Dedifferentiated amniotic fluid mesenchymal stem cell (primary cell): ENCODE measurements at regions not wholly inside any gene's neighbourhood (a gene's known extent, or its start where the extent isn't known, plus 50 kb on each side); places are given as distances from the start of the nearest gene placed in this dataset.
"Not testable (repeated sequence)": the region's sequence is repeated elsewhere in the genome, so short reads cannot be mapped to it uniquely, and the experiment has no call there.

Experiments
- DNase-seq: peaks from one replicate; pipeline ENCODE4 v3.0.0-alpha.2; 2016; ENCODE audit errors: extremely low spot score

DNA sequence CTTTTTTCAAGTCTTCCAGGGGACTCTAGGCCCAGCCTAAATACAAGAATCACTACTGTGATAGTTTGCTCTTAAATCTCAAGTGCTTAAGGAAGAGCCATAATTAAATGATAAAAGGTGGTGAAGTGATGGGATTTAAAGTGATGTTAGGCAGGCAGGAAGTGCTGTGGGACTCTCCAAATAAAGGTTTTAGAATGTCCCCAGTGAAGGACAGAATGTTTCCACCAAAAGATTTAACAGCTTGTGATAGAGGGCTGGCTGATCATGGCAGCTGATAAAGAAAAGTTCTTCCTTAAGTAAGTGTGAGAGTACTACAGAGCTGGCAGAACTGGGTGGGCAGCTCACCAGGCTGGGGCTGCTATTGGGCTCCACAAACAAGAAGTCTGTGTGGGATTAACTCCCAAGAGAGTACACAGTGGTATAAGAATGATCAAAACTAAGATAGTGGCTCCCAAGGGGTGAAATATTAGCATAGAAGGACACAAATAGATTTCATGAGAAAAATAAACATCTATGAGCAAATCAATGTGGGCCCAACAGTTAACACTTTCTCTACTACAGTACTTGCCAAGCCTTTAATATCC lies 637.2 kb upstream of the CPEB2 start:
- no peak for DNase-seq

DNA sequence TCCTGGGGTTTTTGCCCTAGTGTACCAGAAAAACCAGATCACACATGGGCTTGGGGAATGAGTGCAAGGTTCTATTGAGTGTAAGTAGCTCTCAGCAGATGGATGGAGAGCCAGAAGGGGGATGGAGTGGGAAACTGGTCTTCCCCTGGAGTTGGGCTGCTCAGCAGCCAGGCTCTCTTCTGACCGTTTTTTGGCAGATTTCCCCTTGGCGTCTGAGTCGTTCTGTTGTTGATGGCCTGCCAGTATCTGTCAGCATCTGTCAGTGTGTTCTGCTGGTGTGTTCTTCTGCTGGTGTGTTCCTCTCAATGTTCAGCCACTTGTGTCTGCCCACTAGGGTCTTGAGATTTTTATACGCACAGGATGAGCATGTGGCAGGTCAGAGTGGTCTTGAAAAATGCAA lies 633.9 kb upstream of the CPEB2 start:
- DNase-seq: no peak

DNA sequence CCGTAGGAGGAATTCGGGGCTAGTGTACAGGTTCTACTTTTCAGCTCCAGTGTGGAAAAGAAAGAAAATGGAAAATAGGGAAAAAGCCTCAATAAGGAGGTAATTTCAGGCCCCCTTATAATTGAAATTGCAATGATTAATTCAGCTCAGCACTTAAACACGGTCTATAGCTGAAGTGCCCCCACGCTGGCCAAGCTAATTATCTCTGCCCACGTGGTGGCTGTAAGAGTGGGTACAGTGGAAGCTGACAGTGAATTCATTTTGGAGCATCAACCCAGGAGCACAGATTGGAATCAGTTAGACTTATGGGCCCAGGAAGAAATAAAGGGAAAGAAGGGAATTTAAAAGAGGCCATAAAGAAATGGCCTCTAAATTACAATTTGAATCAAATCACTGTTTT lies 631.1 kb upstream of the CPEB2 start:
- no peak for DNase-seq

DNA sequence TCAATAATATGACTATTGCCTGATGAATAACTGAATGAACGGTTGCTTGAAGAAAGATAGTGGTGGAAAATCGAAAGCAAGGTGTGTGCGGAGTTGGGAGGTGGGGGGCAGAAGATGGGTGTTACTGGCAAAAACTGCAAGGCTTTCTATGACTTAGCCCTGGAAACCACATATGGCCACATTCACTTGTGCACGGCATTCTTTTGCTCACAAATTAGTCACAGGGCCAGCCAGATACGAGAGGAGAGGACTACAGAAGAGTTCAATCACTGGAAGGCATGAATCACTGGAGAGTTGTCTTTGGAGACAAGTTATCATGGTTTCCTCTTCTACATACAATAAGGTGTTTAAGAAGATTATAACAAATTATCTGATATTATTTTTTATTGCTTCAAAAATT lies 626.5 kb upstream of the CPEB2 start:
- no peak for DNase-seq

DNA sequence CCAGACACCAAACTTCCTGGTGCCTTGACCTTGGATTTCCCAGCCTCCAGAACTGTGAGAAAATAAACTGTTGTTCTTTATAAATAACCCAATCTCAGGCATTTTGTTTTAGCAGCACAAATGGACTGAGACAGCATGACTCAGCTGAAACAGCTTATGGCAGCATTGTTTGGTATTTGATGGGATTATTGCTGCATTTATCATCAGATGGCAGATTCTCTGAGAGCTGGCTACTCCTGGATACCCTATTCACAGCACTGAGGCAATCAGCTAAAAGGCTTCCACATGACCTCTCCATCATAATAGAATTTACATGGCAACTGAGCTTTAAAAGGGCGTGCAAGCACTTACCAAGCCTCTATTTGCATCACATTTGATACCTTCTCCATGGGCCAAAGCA lies 623.1 kb upstream of the CPEB2 start:
- no peak for DNase-seq

DNA sequence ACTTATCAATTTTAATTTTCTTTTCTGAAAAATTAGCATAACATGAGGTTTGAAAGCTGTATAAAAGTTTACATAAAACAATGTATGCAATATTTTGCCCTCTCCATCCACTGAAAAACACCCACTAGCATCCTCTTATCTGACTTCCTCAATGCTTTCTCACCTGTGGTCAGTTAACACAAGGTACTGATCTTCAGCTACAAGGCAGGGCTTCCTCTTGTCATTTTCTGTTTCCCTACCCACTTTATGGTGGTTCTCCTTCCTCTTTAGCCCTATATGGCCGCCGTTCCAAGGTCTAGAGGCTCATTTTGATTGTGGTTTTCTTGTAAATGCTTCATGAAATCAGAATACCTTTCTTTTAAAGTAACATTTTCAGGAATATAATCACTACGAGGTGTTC lies 618.6 kb upstream of the CPEB2 start:
- DNase-seq: no peak

DNA sequence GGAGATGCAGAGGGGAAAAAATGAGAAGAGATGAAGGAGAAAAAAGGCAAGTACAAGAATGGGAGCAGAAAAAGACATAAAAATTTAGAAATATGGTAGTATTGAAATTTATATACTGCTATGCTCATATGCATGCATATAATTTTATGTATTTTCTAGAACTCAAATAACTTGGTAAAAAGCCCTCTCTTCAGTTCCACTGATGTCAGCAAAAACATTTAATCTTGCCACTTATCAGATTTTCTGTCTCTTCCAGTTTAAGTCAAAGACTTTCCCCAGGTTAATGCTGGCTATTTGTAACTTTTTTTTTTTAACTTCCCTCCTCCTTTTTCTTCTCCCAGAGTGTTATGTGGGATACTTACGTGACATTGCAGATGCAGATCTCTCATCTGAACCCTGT lies 617.5 kb upstream of the CPEB2 start:
- no peak for DNase-seq

DNA sequence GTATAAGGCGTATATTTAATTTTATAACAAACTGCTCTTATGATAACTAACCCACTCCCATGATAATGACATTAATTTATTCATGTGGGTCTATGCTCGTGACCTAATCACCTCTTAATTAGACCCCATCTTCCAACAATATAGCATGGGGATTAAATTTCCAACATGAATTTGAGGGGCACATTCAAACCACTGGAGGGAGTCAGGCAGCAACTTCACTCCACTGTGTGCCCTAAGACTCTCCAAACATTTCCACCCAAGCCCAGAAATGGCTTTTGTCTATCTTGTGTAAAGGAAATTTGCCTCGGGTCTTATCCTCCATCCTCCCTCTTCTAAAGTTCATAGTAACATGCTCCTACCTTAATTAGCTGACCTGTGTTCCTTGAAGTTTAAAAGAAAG lies 616.1 kb upstream of the CPEB2 start:
- DNase-seq: no peak

DNA sequence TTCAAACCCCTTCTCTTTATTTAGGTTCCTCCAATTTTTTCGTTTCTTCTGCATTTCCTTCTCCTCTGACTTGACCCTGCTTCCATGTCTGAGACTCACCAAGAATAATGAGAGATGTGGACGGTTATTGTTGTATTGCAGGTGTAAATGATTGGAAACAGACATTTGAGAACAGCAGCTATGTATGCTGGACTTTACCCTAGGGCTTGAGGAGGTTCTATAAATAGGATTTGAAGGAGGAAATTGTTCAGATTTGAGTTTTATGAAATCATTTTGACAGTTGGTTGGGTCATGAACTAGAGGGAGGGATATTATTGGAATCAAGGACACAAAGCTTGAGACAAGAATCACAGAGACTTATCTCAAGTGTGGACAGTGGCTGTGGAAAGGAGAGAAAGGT lies 614.6 kb upstream of the CPEB2 start:
- no peak for DNase-seq

DNA sequence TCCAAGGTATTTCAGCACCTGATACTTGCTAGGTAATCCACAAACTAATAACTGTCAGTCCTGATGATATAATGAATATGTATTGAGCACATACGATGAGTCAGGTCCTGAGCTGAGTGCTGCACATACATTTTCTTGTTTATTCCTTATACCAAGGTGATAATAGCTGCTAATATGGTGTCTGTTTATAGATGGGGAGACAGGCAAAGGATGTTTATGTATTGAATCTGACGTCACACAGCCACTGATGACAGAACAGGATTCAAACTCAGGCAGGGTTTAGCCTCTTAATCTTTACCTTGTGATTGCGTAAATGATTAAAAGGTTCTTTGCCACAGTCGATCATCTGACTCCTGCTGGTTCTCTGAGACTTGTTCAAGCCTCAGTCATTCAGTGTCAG lies 609.9 kb upstream of the CPEB2 start:
- no peak for DNase-seq

DNA sequence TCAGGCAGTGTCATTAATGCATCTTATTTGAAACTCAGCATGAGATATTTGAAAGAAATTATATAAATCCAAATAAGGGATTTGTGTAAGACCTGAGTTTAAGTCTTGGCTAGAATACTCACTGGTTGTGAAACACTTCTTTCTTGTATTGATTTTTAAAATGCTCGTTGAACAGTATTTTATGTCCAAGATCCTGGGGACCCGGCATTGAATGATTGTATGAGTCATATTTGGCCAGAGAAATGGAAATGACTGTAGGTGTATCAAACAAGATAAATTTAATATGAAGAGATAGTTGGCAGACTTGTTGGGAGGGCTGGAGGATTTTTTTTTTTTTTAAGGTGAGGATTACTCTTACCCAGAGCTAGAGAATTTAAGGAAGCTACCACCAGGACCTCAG lies 606.1 kb upstream of the CPEB2 start:
- DNase-seq: no peak

DNA sequence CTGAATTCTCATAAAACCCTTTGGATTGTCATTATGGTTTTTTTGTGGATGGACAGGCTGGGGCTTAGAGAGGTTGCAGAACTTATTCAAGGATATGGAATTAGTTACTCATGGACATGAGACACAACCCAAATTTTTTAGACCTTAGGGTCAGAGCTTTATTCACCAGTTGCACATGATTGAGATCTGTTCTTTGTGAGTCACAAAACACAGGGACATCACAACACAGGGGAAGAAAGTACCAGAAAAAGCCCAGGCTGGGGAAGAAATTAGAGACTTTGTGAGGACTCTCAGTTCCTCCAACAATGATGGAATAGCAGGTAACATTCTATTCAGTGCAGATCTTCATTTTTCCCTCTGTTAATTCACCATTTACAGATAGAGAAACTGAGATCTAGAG lies 602.4 kb upstream of the CPEB2 start:
- DNase-seq: no peak

DNA sequence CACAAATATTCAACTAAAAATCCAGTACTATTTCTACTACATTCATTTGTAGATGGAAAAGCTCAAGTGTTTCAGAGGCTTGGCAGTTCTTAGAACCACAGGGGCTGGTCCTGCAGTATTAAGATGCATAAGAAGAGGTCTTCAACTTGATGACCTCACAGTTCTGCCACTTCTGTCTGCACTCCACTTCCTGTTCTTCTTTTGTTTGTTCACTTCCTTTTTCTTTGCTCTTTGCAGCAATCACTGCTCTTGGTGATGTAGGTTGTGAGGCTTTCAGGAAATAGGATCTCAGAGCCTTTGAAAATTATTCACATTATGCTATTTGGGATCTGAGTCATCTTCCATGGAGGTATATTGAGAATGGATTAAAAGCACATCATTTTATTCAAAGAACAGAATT lies 602.0 kb upstream of the CPEB2 start:
- no peak for DNase-seq

DNA sequence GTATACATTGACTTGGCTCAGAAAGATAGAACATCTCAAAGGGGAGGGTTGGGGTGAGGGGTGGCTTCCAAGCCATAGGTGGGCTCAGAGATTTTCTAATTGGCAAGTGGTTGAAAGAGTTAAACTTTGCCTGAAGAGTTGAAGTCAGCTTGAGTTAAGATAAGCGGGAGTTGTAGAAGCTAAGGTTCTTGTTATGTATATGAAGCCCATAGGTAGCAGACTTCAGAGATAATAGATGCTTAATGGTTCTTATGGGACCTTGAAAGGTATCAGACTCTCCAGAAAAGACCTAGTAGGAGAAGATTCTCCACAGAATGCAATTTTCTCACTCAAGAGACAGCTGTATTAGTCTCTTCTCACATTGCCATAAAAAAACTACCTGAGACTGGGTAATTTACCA lies 599.1 kb upstream of the CPEB2 start:
- no peak for DNase-seq

DNA sequence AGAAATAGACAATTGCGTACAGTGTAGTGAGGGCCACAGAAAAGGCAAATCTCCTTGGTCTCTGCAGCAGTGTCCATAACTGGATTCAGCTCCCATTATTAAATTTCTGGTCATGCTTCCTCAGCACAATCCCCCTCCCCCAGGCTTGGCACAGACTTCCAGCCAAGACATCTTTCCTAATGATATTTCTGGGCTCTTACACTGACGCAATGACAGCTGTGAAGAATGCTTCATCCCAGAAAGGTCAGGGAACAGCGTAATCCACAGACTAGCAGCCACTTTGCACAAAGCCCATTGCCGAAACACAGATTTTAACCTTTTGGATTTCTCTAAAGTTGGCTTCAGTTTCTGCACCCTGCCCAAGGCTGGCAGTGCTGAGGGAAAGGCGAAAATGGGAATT lies 597.6 kb upstream of the CPEB2 start:
- DNase-seq: no peak

DNA sequence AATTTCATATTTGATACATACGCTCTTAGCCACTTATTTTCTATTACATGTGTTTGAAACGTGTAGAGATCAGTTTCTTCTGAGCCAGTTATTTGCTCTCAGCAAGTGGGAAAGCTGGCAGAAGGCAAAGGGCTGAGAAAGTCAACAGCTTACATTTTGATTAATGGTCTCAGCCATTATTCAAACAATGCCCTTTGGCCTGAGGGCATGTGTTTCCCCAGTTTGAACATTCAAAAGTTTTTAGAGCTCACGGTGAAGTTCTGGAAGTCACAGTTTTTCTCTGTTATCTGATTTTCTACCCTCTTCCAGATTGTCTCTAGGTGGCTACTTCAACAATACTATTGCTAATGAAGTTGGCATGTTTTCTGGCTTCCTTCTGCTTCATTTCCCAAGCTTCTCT lies 591.8 kb upstream of the CPEB2 start:
- no peak for DNase-seq

DNA sequence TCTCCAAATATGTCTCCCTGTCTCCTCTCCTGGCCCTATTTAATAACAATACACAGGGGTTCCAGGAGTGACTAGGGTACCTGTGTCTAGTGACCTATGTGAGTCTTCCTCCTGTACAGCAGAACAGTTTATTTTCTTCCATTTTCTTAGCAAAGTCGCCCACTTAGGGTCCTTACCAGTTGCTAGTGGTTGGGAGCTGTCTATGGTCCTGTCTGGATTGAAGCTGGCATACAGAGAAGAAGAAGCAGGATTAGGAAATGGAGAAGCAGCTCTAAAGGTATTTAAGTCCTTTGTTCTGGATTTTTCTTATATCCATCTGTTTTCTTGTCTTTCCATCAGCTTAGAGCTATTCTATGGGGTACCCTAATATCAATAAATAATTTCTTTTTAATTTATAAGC lies 587.1 kb upstream of the CPEB2 start:
- DNase-seq: no peak

DNA sequence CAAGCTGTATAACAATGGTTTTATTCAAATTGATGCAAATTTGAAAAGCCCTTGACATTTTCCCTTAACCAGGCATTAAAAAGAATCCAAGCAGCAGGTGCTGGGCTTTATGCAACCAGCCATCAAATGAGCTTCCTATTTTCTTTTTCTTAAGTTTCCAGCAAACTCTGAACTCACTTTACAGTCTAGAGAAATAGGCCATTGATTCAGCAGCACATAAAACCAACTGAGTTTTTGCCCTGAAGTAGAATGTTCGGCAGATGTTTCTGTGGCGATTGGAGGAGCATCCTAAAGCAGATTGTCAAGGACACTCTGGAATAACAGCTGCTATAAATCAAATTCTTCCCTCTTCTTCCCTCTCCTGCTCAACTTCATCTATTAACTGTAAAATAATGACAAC lies 582.8 kb upstream of the CPEB2 start:
- DNase-seq: no peak

DNA sequence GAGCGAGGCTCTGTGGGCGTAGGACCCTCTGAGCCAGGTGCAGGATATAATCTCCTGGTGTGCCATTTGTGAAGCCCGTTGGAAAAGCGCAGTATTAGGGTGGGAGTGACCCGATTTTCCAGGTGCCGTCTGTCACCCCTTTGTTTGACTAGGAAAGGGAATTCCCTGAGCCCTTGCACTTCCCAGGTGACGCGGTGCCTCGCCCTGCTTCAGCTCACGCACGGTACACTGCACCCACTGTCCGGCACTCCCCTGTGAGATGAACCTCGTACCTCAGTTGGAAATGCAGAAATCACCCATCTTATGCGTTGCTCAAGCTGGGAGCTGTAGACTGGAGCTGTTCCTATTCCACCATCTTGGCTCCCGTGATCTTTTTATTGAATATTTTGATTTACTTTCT lies 576.0 kb upstream of the CPEB2 start:
- DNase-seq: not testable (repeated sequence)

DNA sequence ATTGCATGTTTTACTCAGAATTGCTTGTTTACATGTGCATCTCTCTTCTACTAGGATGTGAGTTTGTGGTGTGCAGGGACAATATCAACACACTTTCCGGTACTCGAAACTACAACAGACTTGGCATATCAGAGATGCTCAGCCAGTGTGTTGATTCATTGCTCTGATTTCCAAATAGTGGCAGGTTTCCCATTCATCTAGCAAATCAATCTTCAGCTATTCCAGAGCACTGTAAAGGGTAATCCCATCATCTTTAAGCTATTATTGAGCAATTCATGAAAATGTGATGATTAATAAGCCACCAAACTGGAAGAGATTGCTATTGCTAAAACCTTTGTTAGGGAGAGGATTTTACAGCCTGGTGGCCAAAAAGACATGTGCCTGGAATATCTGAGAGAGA lies 574.2 kb upstream of the CPEB2 start:
- no peak for DNase-seq

DNA sequence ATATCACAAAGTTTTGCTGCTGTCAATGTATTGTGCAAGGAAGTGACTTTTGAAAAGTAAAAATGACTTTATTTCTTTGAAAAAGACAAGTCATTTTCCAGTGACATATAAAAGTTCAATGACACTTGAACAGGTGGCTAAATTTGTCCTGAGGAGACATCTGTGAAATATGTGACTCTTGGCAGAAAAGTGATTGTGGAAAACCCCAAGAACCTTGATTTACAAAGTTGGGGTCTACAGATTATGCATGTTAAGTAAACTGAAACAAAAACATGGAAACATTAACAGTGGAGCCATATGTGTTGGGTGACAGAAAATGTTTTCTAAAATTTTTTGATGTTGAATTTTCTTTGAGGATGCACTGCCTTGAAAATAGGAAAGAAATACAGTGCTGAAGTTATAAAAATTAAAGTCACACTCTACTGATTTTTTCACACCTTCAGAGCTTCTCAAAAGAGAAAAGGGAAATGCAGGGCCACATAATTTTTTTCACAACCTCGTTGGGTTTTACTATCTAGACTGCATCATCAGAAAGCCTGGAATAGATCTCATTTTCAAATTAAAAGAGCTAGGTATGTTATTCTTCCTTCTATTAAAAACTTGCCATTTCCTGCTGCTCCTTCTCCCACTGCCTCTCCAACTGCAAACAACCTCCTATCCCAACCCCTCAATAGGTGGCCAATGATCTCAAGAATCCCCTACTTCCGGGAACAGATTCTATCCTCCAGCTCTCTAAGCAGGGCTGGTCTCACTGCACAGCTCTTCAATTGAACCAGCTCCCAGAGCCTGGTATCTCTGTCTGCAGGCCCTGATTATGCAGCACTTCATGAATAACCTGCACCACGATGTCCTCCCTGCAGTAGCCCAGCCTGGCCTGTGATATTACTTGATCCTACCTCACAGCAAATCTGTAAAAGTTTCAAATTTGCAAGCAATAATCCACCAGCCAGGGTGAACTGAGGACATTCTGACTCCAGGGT lies 570.8 kb upstream of the CPEB2 start:
- no peak for DNase-seq

DNA sequence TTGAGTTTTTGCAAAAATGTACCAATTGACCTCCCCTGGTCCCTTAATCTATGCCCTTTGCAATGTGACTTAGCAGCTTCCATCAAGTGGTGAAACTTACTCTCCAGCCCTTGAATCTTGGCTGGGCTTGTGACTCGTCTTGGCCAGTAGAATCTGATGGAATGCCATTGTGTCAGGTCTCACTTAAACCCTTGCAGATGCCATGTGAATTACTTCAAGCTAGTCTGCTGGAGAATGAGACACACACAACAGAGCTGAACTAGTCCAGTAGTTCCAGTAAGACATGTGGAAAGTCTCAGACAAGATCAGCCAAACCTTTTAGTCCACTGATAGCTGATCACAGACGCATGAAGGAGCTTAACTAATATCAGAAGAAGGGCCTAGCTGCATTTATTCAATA lies 567.8 kb upstream of the CPEB2 start:
- DNase-seq: no peak

DNA sequence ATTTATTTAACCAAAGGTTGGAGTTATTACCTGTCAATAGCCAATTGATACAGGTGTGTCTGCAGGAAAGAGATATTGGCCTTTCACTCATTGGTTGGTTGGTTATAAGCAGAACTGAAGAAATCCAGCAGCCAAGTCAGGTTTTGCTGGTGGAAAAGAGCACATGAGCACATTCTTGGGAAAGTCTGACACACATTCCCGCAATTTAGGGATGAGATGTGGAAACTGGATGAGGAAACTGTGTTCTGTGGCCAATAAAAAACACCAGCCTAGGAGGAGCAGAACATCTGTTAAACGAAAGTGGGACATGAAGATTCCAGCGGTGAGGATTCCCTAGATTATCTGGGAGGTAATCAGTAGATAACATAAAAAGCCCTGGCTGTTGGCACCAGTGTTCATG lies 567.4 kb upstream of the CPEB2 start:
- DNase-seq: no peak

DNA sequence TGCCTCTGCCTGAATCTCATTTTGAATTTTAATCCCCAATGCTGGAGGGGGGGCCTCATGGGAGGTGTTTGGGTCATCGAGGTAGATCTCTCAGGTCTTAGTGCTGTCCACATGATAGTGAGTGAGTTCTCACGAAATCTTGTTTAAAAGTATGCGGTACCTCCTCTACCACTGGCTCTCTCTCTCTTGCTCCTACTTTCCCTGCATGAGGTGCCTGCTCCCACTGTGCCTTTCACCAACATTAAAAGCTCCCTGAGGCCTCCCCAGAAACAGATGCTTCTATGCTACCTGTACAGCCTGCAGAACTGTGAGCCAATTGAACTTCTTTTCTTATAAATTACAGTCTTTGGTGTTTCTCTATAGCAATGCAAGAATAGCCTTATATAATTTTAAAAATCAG lies 560.7 kb upstream of the CPEB2 start:
- no peak for DNase-seq
